Stomach (tissue), 8 donors: ENCODE measurements at regions not wholly inside any gene's neighbourhood (a gene's known extent, or its start where the extent isn't known, plus 50 kb on each side); places are given as distances from the start of the nearest gene placed in this dataset.
A peak's percentile ranks its signal among the peaks of the same experiment; 100 is the strongest.

Experiments used
- DNase-seq, 2 donors: peaks; one replicate each; pipeline versions ENCODE4 v3.0.0 to v3.0.0-alpha.2; 2013 to 2019
- H3K27ac ChIP-seq, 5 donors: fragments of 200-600 bp in 4 of 5; sonication (generic) in 4 of 5; one replicate each; pipeline ENCODE4 v1.5.1; 2013 to 2019; ENCODE audit warnings: mild to moderate bottlenecking in 1 of 5, moderate library complexity in 1 of 5
- H3K27me3 ChIP-seq, 3 donors: fragments of 200-600 bp; sonication (generic); one replicate each; pipeline ENCODE4 v1.5.1; 2017 to 2019; ENCODE audit warnings: mixed run types in 1 of 3
- H3K36me3 ChIP-seq, 4 donors: fragments of 200-600 bp; sonication (generic); 1 replicate in 3 of 4; 2 replicates in 1 of 4; pipeline ENCODE4 v1.5.1; 2016 to 2019
- H3K4me1 ChIP-seq, 4 donors: fragments of 200-600 bp; sonication (generic); one replicate each; pipeline ENCODE4 v1.5.1; 2016 to 2019
- H3K4me3 ChIP-seq, 4 donors: fragments of 200-600 bp; sonication (generic) in 3 of 4; one replicate each; pipeline ENCODE4 v1.5.1; 2016 to 2019; ENCODE audit warnings: mild to moderate bottlenecking in 1 of 4
- H3K9me3 ChIP-seq, 4 donors: fragments of 200-600 bp; sonication (generic); one replicate each; pipeline ENCODE4 v1.5.1; 2016 to 2019
- EP300 ChIP-seq: sonication (generic); formaldehyde crosslinking; IDR thresholded peaks from one replicate; pipeline ENCODE4 v1.6.1; 2017; ENCODE audit warnings: antibody characterized with exemption
- POLR2A ChIP-seq, 4 donors: fragments of 450-650 bp; IDR thresholded peaks; one replicate each; pipeline ENCODE4 v1.6.1; 2016; ENCODE audit warnings: antibody characterized with exemption in 4 of 4, control low read depth in 2 of 4, mild to moderate bottlenecking in 1 of 4, moderate library complexity in 1 of 4
- POLR2AphosphoS5 ChIP-seq, 3 donors: sonication (generic); formaldehyde crosslinking; IDR thresholded peaks; one replicate each; pipeline ENCODE4 v1.6.1; 2016; ENCODE audit warnings: antibody characterized with exemption in 3 of 3
- WGBS, 5 donors: extraction: QIAGEN DNeasy Blood & Tissue Kit in 3 of 5; methylation state at CpG; one replicate each; pipeline versions ENCODE4 v1.1.5 to v1.1.7; 2013 to 2018; 5-methylcytosine and 5-hydroxymethylcytosine counted together
- intact Hi-C: fragments of 100-400 bp; cut with DNase I; formaldehyde crosslinking; loops from one replicate; pipeline ENCODE4 v1.15.1; 2023; ENCODE audit warnings: low total_unique reads
- TF ChIP-seq, protein P1 (sequence below), 7 experiments: fragments of 450-650 bp in 4 of 7; fragments of 200-600 bp in 3 of 7; sonication (generic) in 3 of 7; IDR thresholded peaks; one replicate each; pipeline ENCODE4 v1.5.1; 2016 to 2019; ENCODE audit warnings: antibody characterized with exemption in 7 of 7, control low read depth in 2 of 7, mild to moderate bottlenecking in 1 of 7
- donor health status: healthy with polysubstance abuse.
- donor health status: Bipolar disorder and iron deficiency.
- donor health status: healthy.

DNA sequence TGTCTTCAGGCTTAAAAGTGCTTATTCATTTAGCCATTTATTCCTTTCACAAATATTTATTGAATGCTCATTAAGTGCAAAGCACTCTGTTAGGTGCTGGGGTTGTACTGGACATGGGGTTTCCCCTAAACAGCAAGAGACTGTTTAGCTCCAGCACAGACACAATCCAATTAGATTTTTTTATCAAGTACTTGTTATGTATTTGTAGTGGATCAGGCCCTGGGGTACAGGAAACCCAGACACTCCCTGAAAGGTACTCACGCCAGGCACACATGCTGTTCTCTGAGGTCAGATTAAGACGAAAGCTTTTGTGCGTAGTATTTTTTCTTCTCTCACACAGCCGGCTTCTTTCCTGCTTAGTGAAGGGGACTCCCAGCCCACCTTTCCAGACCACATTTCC, 218.1 kb upstream of the PLET1 start:
- intact Hi-C loops = no loop called here

DNA sequence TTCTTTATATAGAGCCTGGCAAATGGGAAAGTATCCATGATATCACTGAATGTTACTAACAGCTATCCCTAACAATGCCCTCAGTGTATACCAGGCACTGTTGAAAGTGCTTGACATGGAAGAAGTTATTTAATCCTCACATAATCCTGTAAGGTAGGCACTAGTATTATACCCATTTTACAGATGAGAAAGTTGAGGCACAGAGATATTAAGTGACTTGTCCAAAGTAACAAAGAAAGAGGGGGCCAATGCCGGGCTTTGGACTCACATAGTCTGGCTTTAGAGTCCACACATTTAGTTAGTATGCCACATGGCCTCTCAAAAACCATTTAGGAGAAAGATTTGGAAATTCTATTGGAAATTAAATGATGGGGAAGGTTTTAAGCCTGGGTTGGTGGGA, 220.8 kb upstream of the PLET1 start:
- H3K27ac ChIP-seq = no peak overlapping the region
- no peak for TF ChIP-seq POLR2AphosphoS5 (IDR thresholded peaks at IDR 0.05)
- TF ChIP-seq POLR2A (IDR thresholded peaks at IDR 0.05) = no peak
- TF ChIP-seq, protein P1, sequence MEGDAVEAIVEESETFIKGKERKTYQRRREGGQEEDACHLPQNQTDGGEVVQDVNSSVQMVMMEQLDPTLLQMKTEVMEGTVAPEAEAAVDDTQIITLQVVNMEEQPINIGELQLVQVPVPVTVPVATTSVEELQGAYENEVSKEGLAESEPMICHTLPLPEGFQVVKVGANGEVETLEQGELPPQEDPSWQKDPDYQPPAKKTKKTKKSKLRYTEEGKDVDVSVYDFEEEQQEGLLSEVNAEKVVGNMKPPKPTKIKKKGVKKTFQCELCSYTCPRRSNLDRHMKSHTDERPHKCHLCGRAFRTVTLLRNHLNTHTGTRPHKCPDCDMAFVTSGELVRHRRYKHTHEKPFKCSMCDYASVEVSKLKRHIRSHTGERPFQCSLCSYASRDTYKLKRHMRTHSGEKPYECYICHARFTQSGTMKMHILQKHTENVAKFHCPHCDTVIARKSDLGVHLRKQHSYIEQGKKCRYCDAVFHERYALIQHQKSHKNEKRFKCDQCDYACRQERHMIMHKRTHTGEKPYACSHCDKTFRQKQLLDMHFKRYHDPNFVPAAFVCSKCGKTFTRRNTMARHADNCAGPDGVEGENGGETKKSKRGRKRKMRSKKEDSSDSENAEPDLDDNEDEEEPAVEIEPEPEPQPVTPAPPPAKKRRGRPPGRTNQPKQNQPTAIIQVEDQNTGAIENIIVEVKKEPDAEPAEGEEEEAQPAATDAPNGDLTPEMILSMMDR (IDR thresholded peaks at IDR 0.05) = no peak
- no peak for TF ChIP-seq EP300
- H3K27me3 ChIP-seq = no peaks in the 10 kb centered on the region
- H3K4me1 ChIP-seq = no peaks in the 10 kb centered on the region
- intact Hi-C loops = no loop called here
- no peaks in the 10 kb centered on the region for H3K9me3 ChIP-seq
- H3K4me3 ChIP-seq = no peak overlapping the region
- no peaks in the 10 kb centered on the region for H3K36me3 ChIP-seq
- WGBS, 5 donors = 75 to 87% (median 81%) methylated on average over 1 of the region's 1 CpG
- DNase-seq = no peak

More for the DNA sequence above, 218.1 kb upstream of the PLET1 start:
- H3K4me3 ChIP-seq = no peak overlapping the region
- H3K36me3 ChIP-seq = no peaks in the 10 kb centered on the region
- H3K27me3 ChIP-seq = peaks cover 0 to 8% (median 0%) of the 10 kb centered on the region in 3 donors
- no peak overlapping the region for H3K27ac ChIP-seq
- H3K9me3 ChIP-seq = no peaks in the 10 kb centered on the region
- TF ChIP-seq EP300 (no peak), POLR2AphosphoS5 (IDR thresholded peaks at IDR 0.05) (no peak), POLR2A (IDR thresholded peaks at IDR 0.05) (no peak)
- TF ChIP-seq, protein P1 (IDR thresholded peaks at IDR 0.05) = no peak
- no peaks in the 10 kb centered on the region for H3K4me1 ChIP-seq
- 41 to 67% (median 53%) methylated on average over 4 of the region's 4 CpGs for WGBS, 5 donors
- DNase-seq = peak in 1 of 2 donors; percentile 14

DNA sequence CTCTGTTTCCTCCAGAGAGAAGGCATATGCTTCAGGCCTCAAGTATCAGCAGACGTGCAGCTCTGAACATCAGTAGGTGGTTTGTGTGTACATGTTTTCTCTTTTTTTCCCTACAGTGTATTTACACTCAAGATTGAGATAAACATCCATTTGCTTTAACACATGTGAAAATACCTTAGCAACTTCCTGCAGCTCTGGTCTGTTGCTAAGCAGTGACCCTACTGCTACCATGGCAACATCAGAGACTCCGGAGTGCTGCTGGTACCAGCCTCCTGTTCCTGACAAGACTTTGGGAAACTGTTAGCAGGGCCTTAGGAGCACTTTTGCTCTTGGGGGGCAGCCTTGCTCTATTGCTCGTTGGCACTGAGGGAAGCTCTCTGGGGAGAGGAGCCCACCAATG, 221.2 kb upstream of the PLET1 start:
- H3K36me3 ChIP-seq = no peaks in the 10 kb centered on the region
- 37 to 64% (median 53%) methylated on average over 3 of the region's 3 CpGs for WGBS, 5 donors
- H3K9me3 ChIP-seq = no peaks in the 10 kb centered on the region
- H3K4me1 ChIP-seq = no peaks in the 10 kb centered on the region
- peak in 1 of 2 donors; percentile 58 for DNase-seq
- H3K27ac ChIP-seq = no peak overlapping the region
- intact Hi-C loops = no loop called here
- H3K27me3 ChIP-seq = no peaks in the 10 kb centered on the region
- no peak overlapping the region for H3K4me3 ChIP-seq
- TF ChIP-seq, protein P1 (IDR thresholded peaks at IDR 0.05) = no peak
- TF ChIP-seq POLR2AphosphoS5 (IDR thresholded peaks at IDR 0.05) (no peak), EP300 (no peak), POLR2A (IDR thresholded peaks at IDR 0.05) (no peak)

DNA sequence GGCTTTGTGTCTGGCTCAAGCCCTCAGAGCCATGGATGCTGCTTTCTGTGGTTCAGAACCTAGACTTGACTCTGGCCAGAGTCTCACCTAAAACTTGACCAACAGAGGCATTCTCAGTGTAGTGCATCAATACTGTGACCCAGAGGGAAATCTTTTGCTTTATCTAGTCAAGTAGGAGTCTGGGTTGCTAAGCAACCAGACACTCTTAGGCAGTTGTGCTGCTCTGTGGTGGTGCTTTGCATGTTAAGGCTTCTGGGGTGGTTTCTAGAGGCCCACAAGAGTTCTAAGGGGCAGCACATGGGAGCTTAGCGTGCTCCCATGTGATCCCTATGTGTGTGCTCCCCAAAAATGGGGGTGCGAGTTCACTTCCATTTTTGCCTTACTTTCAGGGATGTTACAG, 224.6 kb upstream of the PLET1 start:
- TF ChIP-seq EP300 (no peak), POLR2A (IDR thresholded peaks at IDR 0.05) (no peak), POLR2AphosphoS5 (IDR thresholded peaks at IDR 0.05) (no peak)
- TF ChIP-seq, protein P1 (IDR thresholded peaks at IDR 0.05) = no peak
- Histone ChIP-seq H3K9me3 (no peaks in the 10 kb centered on the region), H3K27me3 (no peaks in the 10 kb centered on the region), H3K4me3 (no peak overlapping the region), H3K4me1 (no peaks in the 10 kb centered on the region), H3K36me3 (no peaks in the 10 kb centered on the region), H3K27ac (no peak overlapping the region)
- no peak for DNase-seq
- intact Hi-C loops = no loop called here
- WGBS, 5 donors = 69 to 88% (median 82%) methylated on average over 2 of the region's 2 CpGs
